GM12878 (cell line): ENCODE measurements at regions not wholly inside any gene's neighbourhood (a gene's known extent, or its start where the extent isn't known, plus 50 kb on each side); places are given as distances from the start of the nearest gene placed in this dataset.

Source experiments
- ATAC-seq: fragments of 200-7000 bp; cut with Tn5 transposase; 3 replicates; pipeline ENCODE4 v1.9.1; 2020; ENCODE audit warnings: mild to moderate bottlenecking, moderate library complexity
- BruUV-seq: library from RNA; stranded (reverse); fragments of 400-500 nt; replicated peaks from 2 replicates; lab custom pipeline; 2021; lab: Mats Ljungman, UMichigan
- CTCF ChIA-PET: fragments of 300-600 bp; sonication (Branson Sonifier 250); formaldehyde crosslinking; extraction: SDS; loops from one replicate; lab custom pipeline; 2021; ENCODE audit warnings: inconsistent platforms; lab: Yijun Ruan, JAX
- POLR2A ChIA-PET: fragments of 350-600 bp; formaldehyde crosslinking; extraction: SDS; loops from one replicate; lab custom pipeline; 2021; ENCODE audit warnings: inconsistent platforms; lab: Charles Lee
- RAD21 ChIA-PET: fragments of 300-600 bp; sonication (Branson Sonifier 250); formaldehyde crosslinking; loops from one replicate; lab custom pipeline; 2023; ENCODE audit warnings: antibody characterized with exemption; ENCODE audit not compliant: unreplicated experiment; lab: Charles Lee
- SMC1A ChIA-PET: fragments of 300-600 bp; sonication (Branson Sonifier 250); formaldehyde crosslinking; loops from one replicate; lab custom pipeline; 2023; ENCODE audit not compliant: unreplicated experiment, uncharacterized antibody; lab: Charles Lee
- DNase-seq: peaks from one replicate; pipeline ENCODE4 v3.0.0-alpha.2; 2011; ENCODE audit warnings: low read depth, low spot score
- FAIRE-seq: peaks from 3 replicates; lab custom pipeline; 2011; peaks lifted over from hg19 to GRCh38; lab: Jason Lieb, UNC
- H2AFZ ChIP-seq: 2 replicates; pipeline ENCODE4 v1.6.0; 2011; ENCODE audit warnings: low read depth, low read length, control low read depth; ENCODE audit not compliant: control insufficient read depth
- H3K27ac ChIP-seq: 2 replicates; pipeline ENCODE4 v1.5.1; 2011; ENCODE audit warnings: control low read depth; ENCODE audit not compliant: control insufficient read depth, insufficient read depth
- H3K27me3 ChIP-seq, 2 experiments: replicated peaks in 1 of 2; 2 replicates each; pipeline versions ENCODE4 v1.6.0 to v1.6.1; 2011; ENCODE audit warnings: low read length in 1 of 2; ENCODE audit not compliant: control insufficient read depth in 2 of 2, insufficient read depth in 2 of 2
- H3K36me3 ChIP-seq, 2 experiments: 2 replicates each; pipeline ENCODE4 v1.5.1; 2011; ENCODE audit warnings: low read length in 1 of 2; ENCODE audit not compliant: control insufficient read depth in 2 of 2, insufficient read depth in 2 of 2
- H3K4me1 ChIP-seq: 2 replicates; pipeline ENCODE4 v1.6.1; 2011; ENCODE audit warnings: mild to moderate bottlenecking, low read length, moderate library complexity, mixed read lengths; ENCODE audit not compliant: control insufficient read depth, insufficient read depth
- H3K4me2 ChIP-seq: 2 replicates; pipeline ENCODE4 v1.6.0; 2011; ENCODE audit warnings: control low read depth; ENCODE audit not compliant: control insufficient read depth, insufficient read depth
- H3K4me3 ChIP-seq: fragments of 200-600 bp; sonication (generic); 2 replicates; pipeline ENCODE4 v1.5.1; 2016
- H3K79me2 ChIP-seq: 2 replicates; pipeline ENCODE4 v1.6.0; 2011; ENCODE audit warnings: low read length; ENCODE audit not compliant: control insufficient read depth, insufficient read depth
- H3K9ac ChIP-seq: 2 replicates; pipeline ENCODE4 v1.8.0; 2011; ENCODE audit warnings: low read length, control low read depth, mixed read lengths; ENCODE audit not compliant: control insufficient read depth, insufficient read depth
- H3K9me3 ChIP-seq: replicated peaks from 3 replicates; pipeline ENCODE4 v1.5.1; 2011; ENCODE audit warnings: mild to moderate bottlenecking, low read length; ENCODE audit not compliant: control insufficient read depth, insufficient read depth
- H4K20me1 ChIP-seq: 2 replicates; pipeline ENCODE4 v1.6.0; 2011; ENCODE audit not compliant: control insufficient read depth, insufficient read depth
- BMI1 ChIP-seq: fragments of 450-650 bp; IDR thresholded peaks from 2 replicates; pipeline ENCODE4 v1.6.1; 2016; ENCODE audit warnings: mild to moderate bottlenecking, moderate library complexity, borderline replicate concordance
- BRCA1 ChIP-seq: IDR thresholded peaks from 2 replicates; pipeline ENCODE4 v1.6.1; 2011; ENCODE audit warnings: low read depth, low read length, improper control_type of control experiment
- E2F4 ChIP-seq: IDR thresholded peaks from 2 replicates; pipeline ENCODE4 v1.6.1; 2012; ENCODE audit warnings: low read depth, low read length, improper control_type of control experiment
- FOXK2 ChIP-seq: fragments of 450-650 bp; IDR thresholded peaks from 2 replicates; pipeline ENCODE4 v1.6.1; 2017; ENCODE audit warnings: mild to moderate bottlenecking, moderate library complexity
- HDAC2 ChIP-seq: fragments of 200-600 bp; sonication (generic); IDR thresholded peaks from 2 replicates; pipeline ENCODE4 v1.6.1; 2017
- IKZF1 ChIP-seq: fragments of 450-650 bp; conservative IDR thresholded peaks from 2 replicates; pipeline ENCODE4 v1.6.1; 2017; ENCODE audit warnings: antibody characterized with exemption, mild to moderate bottlenecking
- IRF4 ChIP-seq: IDR thresholded peaks from 2 replicates; pipeline ENCODE4 v1.6.1; 2011; ENCODE audit warnings: low read depth, low read length
- JUND ChIP-seq: IDR thresholded peaks from 2 replicates; pipeline ENCODE4 v1.6.1; 2012; ENCODE audit warnings: low read depth, mild to moderate bottlenecking, low read length, improper control_type of control experiment, moderate library complexity
- KLF5 ChIP-seq: fragments of 450-650 bp; IDR thresholded peaks from 2 replicates; pipeline ENCODE4 v1.6.1; 2014; ENCODE audit warnings: mild to moderate bottlenecking; ENCODE audit not compliant: partially characterized antibody
- MYB ChIP-seq: fragments of 150-350 bp; IDR thresholded peaks from 2 replicates; pipeline ENCODE4 v1.6.1; 2014; ENCODE audit warnings: mild to moderate bottlenecking, low read depth, low read length, borderline replicate concordance
- NRF1 ChIP-seq: conservative IDR thresholded peaks from 2 replicates; pipeline ENCODE4 v1.6.1; 2011; ENCODE audit warnings: mild to moderate bottlenecking, low read depth, low read length, improper control_type of control experiment
- RBBP5 ChIP-seq: fragments of 200-600 bp; sonication (generic); conservative IDR thresholded peaks from 2 replicates; pipeline ENCODE4 v1.6.1; 2016
- SUPT20H ChIP-seq: IDR thresholded peaks from 2 replicates; pipeline ENCODE4 v1.6.1; 2011; ENCODE audit warnings: low read depth, mild to moderate bottlenecking, low read length, moderate library complexity, borderline replicate concordance; ENCODE audit not compliant: control insufficient read depth
- TAF1 ChIP-seq: IDR thresholded peaks from 2 replicates; pipeline ENCODE4 v1.6.1; 2011; ENCODE audit warnings: mild to moderate bottlenecking, low read depth, low read length, borderline replicate concordance
- TCF12 ChIP-seq: IDR thresholded peaks from 2 replicates; pipeline ENCODE4 v1.6.1; 2011; ENCODE audit warnings: low read depth, mild to moderate bottlenecking, low read length
- USF2 ChIP-seq: IDR thresholded peaks from 2 replicates; pipeline ENCODE4 v1.6.1; 2011; ENCODE audit warnings: low read depth, low read length, improper control_type of control experiment, borderline replicate concordance
- ZNF207 ChIP-seq: fragments of 450-650 bp; IDR thresholded peaks from 2 replicates; pipeline ENCODE4 v1.6.1; 2014; ENCODE audit warnings: antibody characterized with exemption, mild to moderate bottlenecking, borderline replicate concordance
- ZZZ3 ChIP-seq: IDR thresholded peaks from 2 replicates; pipeline ENCODE4 v1.6.1; 2011; ENCODE audit warnings: low read depth; ENCODE audit not compliant: control insufficient read depth, insufficient read length
- WGBS: methylation state at CpG from one replicate; pipeline ENCODE4 v1.1.6; 2016; ENCODE audit warnings: low lambda C conversion rate; ENCODE audit not compliant: insufficient replicate concordance, insufficient coverage; ENCODE audit errors: missing lambda C conversion rate; 5-methylcytosine and 5-hydroxymethylcytosine counted together
- in situ Hi-C: fragments of 300-500 bp; cut with MboI; formaldehyde crosslinking; loops from 9 replicates; pipeline ENCODE4 v1.14.3; 2018; ENCODE audit warnings: mixed read lengths
- intact Hi-C: fragments of 100-400 bp; cut with micrococcal nuclease; formaldehyde crosslinking; loops from one replicate; pipeline ENCODE4 v1.14.2; 2022; ENCODE audit not compliant: unreplicated experiment

- no peaks in the 10 kb centered on the region for H4K20me1 ChIP-seq
- H3K27ac ChIP-seq, result no peak overlapping the region
- no peaks in the 10 kb centered on the region for H3K79me2 ChIP-seq
- no peak for FAIRE-seq
- POLR2A ChIA-PET, result no interaction called here
- no peaks in the 10 kb centered on the region; a peak in 1 of 4 replicates for H3K27me3 ChIP-seq
- intact Hi-C loops (no loop called here), in situ Hi-C loops (no loop called here)
- no peaks in the 10 kb centered on the region for H3K9me3 ChIP-seq
- BruUV-seq, result no TSS peak
- no peak for TF ChIP-seq IKZF1
- no peak for TF ChIP-seq IRF4
- no peak for TF ChIP-seq FOXK2
- TF ChIP-seq JUND, result no peak
- no peak for TF ChIP-seq E2F4
- no peak overlapping the region for H3K4me2 ChIP-seq
- H3K4me1 ChIP-seq, result no peaks in the 10 kb centered on the region
- no peak overlapping the region for H3K4me3 ChIP-seq
- CTCF ChIA-PET, result interaction anchor here (1.3 kb wide), 1 partner anchor 20 kb away, joined by 4 read pairs; no protein-coding TSS in a partner anchor
- H3K9ac ChIP-seq, result no peak overlapping the region
- RAD21 ChIA-PET, result no interaction called here
- DNase-seq, result no peak
- no peak overlapping the region for H2AFZ ChIP-seq
- 44% methylated on average over 3 of the region's 3 CpGs for WGBS
- SMC1A ChIA-PET, result no interaction called here
- no peaks in the 10 kb centered on the region for H3K36me3 ChIP-seq
- no peak for ATAC-seq
Measured at GRCh38 chr6:99810942-99811620, 182.9 kb downstream of the MCHR2 start.

GRCh38 chr6:99811636-99812035 is 182.4 kb downstream of the MCHR2 start:
- ChIA-PET CTCF (interaction anchor here (1.3 to 1.4 kb wide), 2 partner anchors 9 to 20 kb away, joined by 3 to 4 read pairs; no protein-coding TSS in a partner anchor), POLR2A (no interaction called here), RAD21 (no interaction called here), SMC1A (interaction anchor here (0.6 to 1.4 kb wide), 2 partner anchors 8 to 1038 kb away, joined by 3 to 4 read pairs; no protein-coding TSS in a partner anchor)
- no TSS peak for BruUV-seq
- no peak overlapping the region for H3K27ac ChIP-seq
- H3K4me2 ChIP-seq, result no peak overlapping the region
- H3K4me3 ChIP-seq, result no peak overlapping the region
- no peaks in the 10 kb centered on the region for H3K79me2 ChIP-seq
- 31% methylated on average over 1 of the region's 1 CpG for WGBS
- in situ Hi-C loops, result no loop called here
- no peaks in the 10 kb centered on the region for H3K9me3 ChIP-seq
- no peaks in the 10 kb centered on the region for H3K36me3 ChIP-seq
- no peaks in the 10 kb centered on the region for H3K4me1 ChIP-seq
- no peaks in the 10 kb centered on the region for H4K20me1 ChIP-seq
- H3K9ac ChIP-seq, result no peak overlapping the region
- FAIRE-seq (no peak), DNase-seq (no peak), ATAC-seq (no peak)
- intact Hi-C loops, result no loop called here
- no peak overlapping the region for H2AFZ ChIP-seq
- no peaks in the 10 kb centered on the region; a peak in 1 of 4 replicates for H3K27me3 ChIP-seq
- TF ChIP-seq KLF5, result no peak
- no peak for TF ChIP-seq TAF1
- TF ChIP-seq BRCA1, result no peak
- no peak for TF ChIP-seq NRF1
- no peak for TF ChIP-seq USF2
- no peak for TF ChIP-seq ZZZ3
- TF ChIP-seq HDAC2, result no peak
- no peak for TF ChIP-seq TCF12
- no peak for TF ChIP-seq RBBP5
- no peak for TF ChIP-seq MYB
- no peak for TF ChIP-seq SUPT20H
- no peak for TF ChIP-seq ZNF207
- no peak for TF ChIP-seq BMI1
